C4-2B (cell line): ENCODE measurements at regions not wholly inside any gene's neighbourhood (a gene's known extent, or its start where the extent isn't known, plus 50 kb on each side); places are given as distances from the start of the nearest gene placed in this dataset.

Source experiments
- ZFX ChIP-seq: fragments of 450-650 bp; IDR thresholded peaks from 2 replicates; pipeline ENCODE4 v1.6.1; 2017
- TF ChIP-seq, protein P1 (sequence below): fragments of 450-650 bp; conservative IDR thresholded peaks from 2 replicates; pipeline ENCODE4 v1.5.1; 2017; ENCODE audit warnings: mild to moderate bottlenecking

DNA sequence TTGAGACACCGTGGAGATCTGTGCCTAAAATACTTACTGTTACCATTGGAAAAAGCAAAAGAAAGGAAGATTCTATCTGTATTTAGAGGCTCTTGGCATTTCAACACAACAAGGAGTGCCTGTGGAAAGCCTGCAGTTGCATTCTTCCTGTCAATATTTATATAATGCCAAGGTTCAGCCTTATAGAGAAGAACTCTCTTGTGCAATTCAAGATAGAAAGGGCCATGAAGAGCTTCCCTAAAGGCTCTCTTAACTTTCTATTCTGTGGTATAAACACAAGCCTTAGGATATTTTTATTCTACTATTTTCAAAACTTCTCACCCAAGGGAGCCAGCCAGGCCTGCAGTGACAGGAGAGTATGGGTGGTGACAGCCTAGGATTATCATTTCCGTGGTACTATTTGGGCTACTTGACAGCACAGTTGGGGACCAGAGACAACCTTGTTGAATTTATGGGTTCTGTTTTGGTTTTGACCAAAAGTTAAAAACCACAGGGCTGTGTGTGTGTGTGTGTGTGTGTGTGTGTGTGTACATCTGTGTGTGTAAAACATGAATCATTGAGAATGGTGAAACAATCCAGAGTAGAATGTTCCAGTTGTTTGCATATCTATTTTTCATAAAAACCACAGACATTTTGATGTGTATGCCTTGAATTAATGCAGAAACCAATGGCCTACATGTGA, 700.9 kb upstream of the SLC35B3 start:
- TF ChIP-seq, protein P1, sequence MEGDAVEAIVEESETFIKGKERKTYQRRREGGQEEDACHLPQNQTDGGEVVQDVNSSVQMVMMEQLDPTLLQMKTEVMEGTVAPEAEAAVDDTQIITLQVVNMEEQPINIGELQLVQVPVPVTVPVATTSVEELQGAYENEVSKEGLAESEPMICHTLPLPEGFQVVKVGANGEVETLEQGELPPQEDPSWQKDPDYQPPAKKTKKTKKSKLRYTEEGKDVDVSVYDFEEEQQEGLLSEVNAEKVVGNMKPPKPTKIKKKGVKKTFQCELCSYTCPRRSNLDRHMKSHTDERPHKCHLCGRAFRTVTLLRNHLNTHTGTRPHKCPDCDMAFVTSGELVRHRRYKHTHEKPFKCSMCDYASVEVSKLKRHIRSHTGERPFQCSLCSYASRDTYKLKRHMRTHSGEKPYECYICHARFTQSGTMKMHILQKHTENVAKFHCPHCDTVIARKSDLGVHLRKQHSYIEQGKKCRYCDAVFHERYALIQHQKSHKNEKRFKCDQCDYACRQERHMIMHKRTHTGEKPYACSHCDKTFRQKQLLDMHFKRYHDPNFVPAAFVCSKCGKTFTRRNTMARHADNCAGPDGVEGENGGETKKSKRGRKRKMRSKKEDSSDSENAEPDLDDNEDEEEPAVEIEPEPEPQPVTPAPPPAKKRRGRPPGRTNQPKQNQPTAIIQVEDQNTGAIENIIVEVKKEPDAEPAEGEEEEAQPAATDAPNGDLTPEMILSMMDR: no peak
- TF ChIP-seq ZFX: no peak
